ENCODE measurements at regions not wholly inside any gene's neighbourhood (a gene's known extent, or its start where the extent isn't known, plus 50 kb on each side); places are given as distances from the start of the nearest gene placed in this dataset.

DNA sequence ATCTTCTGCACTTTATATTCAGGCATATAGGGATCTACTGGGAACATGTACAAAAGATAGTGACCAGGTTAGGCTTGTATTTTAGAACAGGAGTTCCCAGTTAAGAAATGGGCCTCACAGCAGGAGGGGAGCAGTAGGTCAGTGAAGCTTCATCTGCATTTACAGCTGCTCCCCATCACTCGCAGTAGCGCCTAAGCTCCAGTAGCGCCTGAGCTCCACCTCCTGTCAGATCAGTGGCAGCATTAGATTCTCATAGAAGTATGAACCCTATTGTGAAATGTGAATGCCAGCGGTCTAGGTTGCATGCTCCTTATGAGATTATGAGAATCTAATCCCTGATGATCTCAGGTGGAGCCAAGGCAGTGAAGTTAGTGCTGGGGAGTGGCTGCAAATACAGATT, 224.4 kb upstream of the CYRIA start:
- TF ChIP-seq CTCF (IDR thresholded peaks at IDR 0.05 in 2 of 3, conservative IDR thresholded peaks at IDR 0.05 in 1 of 3; ENCODE audit: borderline replicate concordance in 1 of 3, insufficient read depth in 1 of 3, low read depth in 2 of 3, low read length in 2 of 3), result no peak
- TF ChIP-seq POLR2A (IDR thresholded peaks at IDR 0.05; ENCODE audit: borderline replicate concordance, extremely low read depth, insufficient read depth, insufficient read length), result no peak
- no peak for TF ChIP-seq ZNF274 (IDR thresholded peaks at IDR 0.05; ENCODE audit: low read depth, low read length)
- TF ChIP-seq, protein P1, sequence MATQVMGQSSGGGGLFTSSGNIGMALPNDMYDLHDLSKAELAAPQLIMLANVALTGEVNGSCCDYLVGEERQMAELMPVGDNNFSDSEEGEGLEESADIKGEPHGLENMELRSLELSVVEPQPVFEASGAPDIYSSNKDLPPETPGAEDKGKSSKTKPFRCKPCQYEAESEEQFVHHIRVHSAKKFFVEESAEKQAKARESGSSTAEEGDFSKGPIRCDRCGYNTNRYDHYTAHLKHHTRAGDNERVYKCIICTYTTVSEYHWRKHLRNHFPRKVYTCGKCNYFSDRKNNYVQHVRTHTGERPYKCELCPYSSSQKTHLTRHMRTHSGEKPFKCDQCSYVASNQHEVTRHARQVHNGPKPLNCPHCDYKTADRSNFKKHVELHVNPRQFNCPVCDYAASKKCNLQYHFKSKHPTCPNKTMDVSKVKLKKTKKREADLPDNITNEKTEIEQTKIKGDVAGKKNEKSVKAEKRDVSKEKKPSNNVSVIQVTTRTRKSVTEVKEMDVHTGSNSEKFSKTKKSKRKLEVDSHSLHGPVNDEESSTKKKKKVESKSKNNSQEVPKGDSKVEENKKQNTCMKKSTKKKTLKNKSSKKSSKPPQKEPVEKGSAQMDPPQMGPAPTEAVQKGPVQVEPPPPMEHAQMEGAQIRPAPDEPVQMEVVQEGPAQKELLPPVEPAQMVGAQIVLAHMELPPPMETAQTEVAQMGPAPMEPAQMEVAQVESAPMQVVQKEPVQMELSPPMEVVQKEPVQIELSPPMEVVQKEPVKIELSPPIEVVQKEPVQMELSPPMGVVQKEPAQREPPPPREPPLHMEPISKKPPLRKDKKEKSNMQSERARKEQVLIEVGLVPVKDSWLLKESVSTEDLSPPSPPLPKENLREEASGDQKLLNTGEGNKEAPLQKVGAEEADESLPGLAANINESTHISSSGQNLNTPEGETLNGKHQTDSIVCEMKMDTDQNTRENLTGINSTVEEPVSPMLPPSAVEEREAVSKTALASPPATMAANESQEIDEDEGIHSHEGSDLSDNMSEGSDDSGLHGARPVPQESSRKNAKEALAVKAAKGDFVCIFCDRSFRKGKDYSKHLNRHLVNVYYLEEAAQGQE (IDR thresholded peaks at IDR 0.05; ENCODE audit: low read depth), result no peak
- TF ChIP-seq ATF3 (IDR thresholded peaks at IDR 0.05), result no peak
- no peak for TF ChIP-seq SP1 (IDR thresholded peaks at IDR 0.05; ENCODE audit: low read depth)
- no peak for TF ChIP-seq EZH2phosphoT487 (IDR thresholded peaks at IDR 0.05; ENCODE audit: borderline replicate concordance)
- no peak for TF ChIP-seq POLR2AphosphoS5 (IDR thresholded peaks at IDR 0.05; ENCODE audit: low read depth, low read length)
- TF ChIP-seq CEBPB (IDR thresholded peaks at IDR 0.05; ENCODE audit: low read depth), result no peak
- no peak for TF ChIP-seq EGR1 (IDR thresholded peaks at IDR 0.05; ENCODE audit: low read depth)
- no peak for TF ChIP-seq ZFX (IDR thresholded peaks at IDR 0.05)

All from HCT116 (cell line).